Loucy (cell line): ENCODE measurements at regions not wholly inside any gene's neighbourhood (a gene's known extent, or its start where the extent isn't known, plus 50 kb on each side); places are given as distances from the start of the nearest gene placed in this dataset.

Experiments used
- H2AFZ ChIP-seq: fragments of 200-600 bp; sonication (generic); 2 replicates; pipeline ENCODE4 v1.6.0; 2016; ENCODE audit warnings: antibody characterized with exemption, mild to moderate bottlenecking, low read length, moderate library complexity
- H3F3A ChIP-seq: fragments of 200-600 bp; 2 replicates; pipeline ENCODE4 v1.6.0; 2016; ENCODE audit warnings: antibody characterized with exemption, low read depth, mild to moderate bottlenecking
- H3K27me3 ChIP-seq: fragments of 200-600 bp; sonication (generic); 2 replicates; pipeline ENCODE4 v1.6.1; 2014; ENCODE audit warnings: low read length, mild to moderate bottlenecking; ENCODE audit not compliant: insufficient read depth, poor library complexity, severe bottlenecking
- H3K36me3 ChIP-seq: fragments of 200-600 bp; sonication (generic); 2 replicates; pipeline ENCODE4 v1.6.1; 2016; ENCODE audit warnings: low read length; ENCODE audit not compliant: insufficient read depth
- H3K4me1 ChIP-seq: fragments of 200-600 bp; sonication (generic); 2 replicates; pipeline ENCODE4 v1.5.1; 2014; ENCODE audit warnings: low read length, mild to moderate bottlenecking; ENCODE audit not compliant: insufficient read depth, poor library complexity, severe bottlenecking
- H3K4me2 ChIP-seq: fragments of 200-600 bp; sonication (generic); 2 replicates; pipeline ENCODE4 v1.6.0; 2014; ENCODE audit warnings: antibody characterized with exemption, low read length, low read depth, mild to moderate bottlenecking; ENCODE audit not compliant: poor library complexity, severe bottlenecking
- H3K4me3 ChIP-seq: fragments of 200-600 bp; sonication (generic); 2 replicates; pipeline ENCODE4 v1.5.1; 2014; ENCODE audit warnings: low read length, mild to moderate bottlenecking, mixed read lengths; ENCODE audit not compliant: poor library complexity, severe bottlenecking
- H3K79me2 ChIP-seq: fragments of 200-600 bp; sonication (generic); 2 replicates; pipeline ENCODE4 v1.6.1; 2014; ENCODE audit warnings: low read length; ENCODE audit not compliant: insufficient read depth
- H3K9ac ChIP-seq: fragments of 200-600 bp; sonication (generic); 2 replicates; pipeline ENCODE4 v1.6.0; 2014; ENCODE audit warnings: mild to moderate bottlenecking, low read depth, low read length, moderate library complexity; ENCODE audit not compliant: poor library complexity, severe bottlenecking
- H3K9me2 ChIP-seq: fragments of 200-600 bp; sonication (generic); replicated peaks from 2 replicates; pipeline ENCODE4 v1.6.1; 2016; ENCODE audit warnings: low read depth, low read length, mixed read lengths
- H3K9me3 ChIP-seq: fragments of 200-600 bp; sonication (generic); 2 replicates; pipeline ENCODE4 v1.6.1; 2014; ENCODE audit warnings: mild to moderate bottlenecking, antibody characterized with exemption, low read length, low read depth; ENCODE audit not compliant: insufficient read depth
- H4K20me1 ChIP-seq: fragments of 200-600 bp; sonication (generic); 2 replicates; pipeline ENCODE4 v1.6.0; 2014; ENCODE audit warnings: antibody characterized with exemption, low read length, mild to moderate bottlenecking; ENCODE audit not compliant: insufficient read depth, poor library complexity, severe bottlenecking
- EZH2phosphoT487 ChIP-seq: fragments of 200-600 bp; IDR thresholded peaks from 2 replicates; pipeline ENCODE4 v1.6.1; 2018; ENCODE audit warnings: antibody characterized with exemption, mild to moderate bottlenecking, moderate library complexity, borderline replicate concordance
- TF ChIP-seq, protein P1 (sequence below): fragments of 200-600 bp; sonication (generic); conservative IDR thresholded peaks from 2 replicates; pipeline ENCODE4 v1.5.1; 2014; ENCODE audit warnings: mild to moderate bottlenecking, antibody characterized with exemption, low read length

DNA sequence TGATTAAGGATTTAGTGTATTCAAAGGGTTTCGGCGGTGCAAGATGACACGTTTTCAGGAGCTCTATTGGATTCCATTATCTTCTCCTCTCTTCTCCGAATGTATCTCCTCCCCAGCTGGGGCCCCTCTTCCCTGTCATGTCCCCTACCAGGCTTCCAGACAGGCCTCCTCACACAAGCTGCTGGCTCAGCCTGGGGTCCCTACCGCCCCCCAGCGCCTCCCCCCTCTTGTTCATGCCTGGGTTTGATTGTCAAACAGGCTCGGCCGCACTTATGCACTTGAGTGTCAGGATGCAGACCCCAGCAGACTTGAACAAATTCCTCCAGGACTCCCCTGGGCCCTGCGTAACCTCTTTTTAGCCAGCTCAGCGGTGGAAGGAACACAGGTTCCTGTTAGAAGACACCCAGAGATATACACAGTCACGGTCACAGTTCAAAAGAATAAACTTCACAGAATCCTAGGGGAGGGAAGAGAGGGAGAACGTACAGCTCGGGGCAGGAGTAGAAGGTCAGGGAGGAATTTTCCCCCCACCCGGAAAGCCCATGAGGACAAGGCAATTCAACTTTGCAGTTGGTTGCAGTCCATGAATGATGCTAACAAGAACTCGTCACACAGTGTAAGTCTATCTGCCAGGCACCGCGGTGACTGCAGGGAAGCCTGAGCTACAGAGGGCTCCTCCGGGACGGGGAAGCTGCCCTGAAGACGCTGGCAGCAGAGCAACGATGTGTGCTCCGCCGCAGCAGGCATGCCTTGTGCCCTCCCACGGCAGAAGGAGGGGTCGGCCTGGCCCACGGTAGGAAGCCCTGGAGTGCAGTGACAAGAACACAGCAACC lies 560.0 kb downstream of the BNC2 start:
- Histone ChIP-seq H4K20me1 (no peaks in the 10 kb centered on the region), H3K9me3 (no peaks in the 10 kb centered on the region), H3K27me3 (no peaks in the 10 kb centered on the region), H3K4me1 (no peaks in the 10 kb centered on the region), H3K9me2 (no peaks in the 10 kb centered on the region), H3F3A (no peaks in the 10 kb centered on the region), H3K9ac (no peak overlapping the region), H3K4me2 (no peak overlapping the region), H2AFZ (no peak overlapping the region), H3K36me3 (no peaks in the 10 kb centered on the region), H3K79me2 (no peaks in the 10 kb centered on the region), H3K4me3 (no peak overlapping the region)
- no peak for TF ChIP-seq EZH2phosphoT487
- TF ChIP-seq, protein P1, sequence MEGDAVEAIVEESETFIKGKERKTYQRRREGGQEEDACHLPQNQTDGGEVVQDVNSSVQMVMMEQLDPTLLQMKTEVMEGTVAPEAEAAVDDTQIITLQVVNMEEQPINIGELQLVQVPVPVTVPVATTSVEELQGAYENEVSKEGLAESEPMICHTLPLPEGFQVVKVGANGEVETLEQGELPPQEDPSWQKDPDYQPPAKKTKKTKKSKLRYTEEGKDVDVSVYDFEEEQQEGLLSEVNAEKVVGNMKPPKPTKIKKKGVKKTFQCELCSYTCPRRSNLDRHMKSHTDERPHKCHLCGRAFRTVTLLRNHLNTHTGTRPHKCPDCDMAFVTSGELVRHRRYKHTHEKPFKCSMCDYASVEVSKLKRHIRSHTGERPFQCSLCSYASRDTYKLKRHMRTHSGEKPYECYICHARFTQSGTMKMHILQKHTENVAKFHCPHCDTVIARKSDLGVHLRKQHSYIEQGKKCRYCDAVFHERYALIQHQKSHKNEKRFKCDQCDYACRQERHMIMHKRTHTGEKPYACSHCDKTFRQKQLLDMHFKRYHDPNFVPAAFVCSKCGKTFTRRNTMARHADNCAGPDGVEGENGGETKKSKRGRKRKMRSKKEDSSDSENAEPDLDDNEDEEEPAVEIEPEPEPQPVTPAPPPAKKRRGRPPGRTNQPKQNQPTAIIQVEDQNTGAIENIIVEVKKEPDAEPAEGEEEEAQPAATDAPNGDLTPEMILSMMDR, result no peak

DNA sequence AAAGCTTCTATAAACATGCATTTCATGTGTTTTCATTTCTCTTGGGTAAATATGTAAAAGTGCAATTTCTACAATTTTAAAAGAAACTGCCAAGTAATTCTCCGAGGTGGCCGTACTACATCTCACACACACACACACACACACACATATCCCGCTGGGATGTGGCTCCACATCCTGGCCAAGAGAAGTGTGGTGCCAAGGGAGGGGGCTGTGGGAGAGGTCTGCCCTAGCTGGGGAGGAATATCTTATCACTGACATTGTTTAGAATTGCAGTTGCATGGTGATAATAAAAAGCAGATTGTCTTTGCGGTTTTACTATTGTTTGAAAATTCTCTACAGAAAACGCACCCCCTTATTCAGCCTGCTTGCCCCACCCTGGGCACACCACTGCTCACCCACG lies 558.4 kb downstream of the BNC2 start:
- Histone ChIP-seq H3K9me2 (no peaks in the 10 kb centered on the region), H3K9me3 (no peaks in the 10 kb centered on the region), H3K4me3 (no peak overlapping the region), H3K27me3 (no peaks in the 10 kb centered on the region), H4K20me1 (no peaks in the 10 kb centered on the region), H3K79me2 (no peaks in the 10 kb centered on the region), H2AFZ (no peak overlapping the region), H3K4me2 (no peak overlapping the region), H3K36me3 (no peaks in the 10 kb centered on the region), H3K4me1 (no peaks in the 10 kb centered on the region), H3K9ac (no peak overlapping the region), H3F3A (no peaks in the 10 kb centered on the region)
- TF ChIP-seq, protein P1, result no peak
- TF ChIP-seq EZH2phosphoT487, result no peak

DNA sequence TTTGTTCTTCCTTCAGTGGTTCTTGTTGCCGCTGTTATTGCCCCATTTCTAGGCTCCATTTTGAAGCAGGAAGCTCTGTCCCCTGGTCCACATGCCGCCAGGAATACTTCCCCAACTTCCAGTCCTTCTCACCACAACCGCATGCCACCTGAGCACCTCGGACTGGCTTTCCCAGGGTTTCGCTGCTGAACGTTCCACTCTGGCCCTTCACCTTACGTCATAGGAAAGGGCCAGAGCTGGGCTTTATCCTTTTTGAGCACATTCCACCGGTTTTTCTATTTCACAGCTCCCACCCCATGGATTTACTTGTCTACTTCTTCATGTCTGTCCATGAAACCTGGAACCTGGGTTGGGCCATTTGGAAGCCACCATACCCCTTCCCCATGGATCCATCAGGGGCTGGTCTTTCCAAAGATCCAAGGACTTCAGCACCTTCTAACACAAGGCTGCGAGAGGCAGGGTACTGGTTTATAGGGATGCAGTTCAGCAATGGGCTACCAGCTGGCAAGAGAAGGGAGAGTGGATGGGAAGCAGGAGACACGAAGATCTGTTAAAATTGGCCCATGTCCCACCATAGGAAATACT lies 557.4 kb downstream of the BNC2 start:
- Histone ChIP-seq H3K4me1 (no peaks in the 10 kb centered on the region), H3K9ac (no peak overlapping the region), H3K4me2 (no peak overlapping the region), H4K20me1 (no peaks in the 10 kb centered on the region), H3K9me2 (no peaks in the 10 kb centered on the region), H3F3A (no peaks in the 10 kb centered on the region), H3K9me3 (no peaks in the 10 kb centered on the region), H3K79me2 (no peaks in the 10 kb centered on the region), H3K27me3 (no peaks in the 10 kb centered on the region), H3K36me3 (no peaks in the 10 kb centered on the region), H2AFZ (no peak overlapping the region), H3K4me3 (no peak overlapping the region)
- no peak for TF ChIP-seq EZH2phosphoT487
- TF ChIP-seq, protein P1, result no peak
